DMS114 treated with DMSO at 0.1 percent for 48 hours (cell line): ENCODE measurements at regions not wholly inside any gene's neighbourhood (a gene's known extent, or its start where the extent isn't known, plus 50 kb on each side); places are given as distances from the start of the nearest gene placed in this dataset.
"Not testable (repeated sequence)": the region's sequence is repeated elsewhere in the genome, so short reads cannot be mapped to it uniquely, and the experiment has no call there.

ENCODE experiments used
- DNase-seq: peaks from one replicate; lab custom pipeline; 2025; ENCODE audit not compliant: unreplicated experiment; lab: John Stamatoyannopoulos, UW

DNA sequence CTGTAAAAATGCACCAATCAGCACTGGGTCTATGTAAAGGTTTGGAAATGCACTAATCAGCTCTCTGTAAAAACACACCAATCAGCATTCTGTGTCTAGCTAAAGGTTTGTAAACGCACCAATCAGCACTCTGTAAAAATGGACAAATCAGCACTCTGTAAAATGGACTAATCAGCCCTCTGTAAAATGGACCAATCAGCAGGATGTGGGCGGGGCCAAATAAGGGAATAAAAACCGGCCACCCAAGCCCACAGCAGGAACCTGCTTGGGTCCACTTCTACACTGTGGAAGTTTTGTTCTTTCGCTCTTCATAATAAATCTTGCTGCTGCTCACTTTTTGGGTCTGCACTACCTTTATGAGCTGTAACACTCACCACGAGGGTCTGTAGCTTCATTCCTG, 101.0 kb downstream of the SMC2 start:
- not testable (repeated sequence) for DNase-seq

DNA sequence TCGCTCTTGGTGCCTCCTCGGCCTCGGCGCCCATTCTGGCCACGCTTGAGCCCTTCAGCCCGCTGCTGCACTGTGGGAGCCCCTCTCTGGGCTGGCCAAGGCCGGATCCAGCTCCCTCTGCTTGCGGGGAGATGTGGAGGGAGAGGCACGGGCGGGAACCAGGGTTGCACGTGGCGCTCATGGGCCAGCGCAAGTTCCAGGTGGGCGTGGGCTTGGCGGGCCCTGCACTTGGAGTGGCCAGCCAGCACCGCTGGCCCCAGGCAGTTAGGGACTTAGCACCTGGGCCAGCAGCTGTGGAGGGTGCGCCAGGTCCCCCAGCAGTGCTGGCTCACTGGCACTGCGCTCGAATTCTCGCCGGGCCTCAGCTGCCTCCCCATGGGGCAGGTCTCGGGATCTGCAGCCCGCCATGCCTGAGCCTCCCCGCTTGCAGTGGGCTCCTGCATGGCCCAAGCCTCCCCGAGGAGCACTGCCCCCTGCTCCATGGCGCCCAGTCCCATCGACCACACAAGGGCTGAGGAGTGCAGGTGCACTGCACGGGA, 106.4 kb downstream of the SMC2 start:
- no peak for DNase-seq

DNA sequence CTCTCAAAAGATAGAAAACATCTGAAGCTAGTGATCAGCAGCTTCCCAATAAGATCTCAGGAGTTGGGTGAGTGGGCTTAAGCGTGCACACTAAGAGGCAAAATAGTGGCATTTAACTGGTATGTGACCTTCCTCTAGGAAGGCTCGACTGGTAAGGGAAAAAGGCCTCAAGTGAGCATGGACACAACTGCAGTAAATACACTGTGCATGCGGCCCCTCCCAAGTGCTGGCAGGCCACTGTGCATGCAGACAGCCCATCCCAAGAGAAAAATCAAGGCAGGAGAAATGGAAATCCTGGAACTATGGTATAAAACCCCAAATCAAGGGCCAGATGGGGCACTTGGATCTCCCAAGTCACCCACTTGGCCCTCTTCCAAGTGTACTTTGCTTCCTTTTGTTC, 112.7 kb downstream of the SMC2 start:
- DNase-seq: no peak

DNA sequence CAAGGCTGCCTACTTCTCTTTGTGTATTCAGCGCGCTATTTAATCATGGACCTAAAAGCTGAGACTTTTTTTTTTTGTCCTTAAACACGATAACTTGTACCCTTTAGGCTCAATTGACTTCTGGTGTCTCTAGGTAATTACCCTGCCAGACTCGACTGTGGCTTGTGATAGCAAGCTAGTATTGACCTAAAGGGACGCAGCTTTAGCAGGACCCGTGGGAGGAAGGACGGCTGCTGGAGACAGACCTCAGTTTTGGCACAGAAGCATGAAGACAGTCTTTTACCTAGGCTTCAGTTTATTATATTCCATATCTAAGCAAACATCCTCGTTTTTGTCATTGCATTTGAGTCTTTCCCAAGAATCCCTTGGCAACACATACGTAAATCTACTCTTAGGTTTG, 115.3 kb downstream of the SMC2 start:
- no peak for DNase-seq

DNA sequence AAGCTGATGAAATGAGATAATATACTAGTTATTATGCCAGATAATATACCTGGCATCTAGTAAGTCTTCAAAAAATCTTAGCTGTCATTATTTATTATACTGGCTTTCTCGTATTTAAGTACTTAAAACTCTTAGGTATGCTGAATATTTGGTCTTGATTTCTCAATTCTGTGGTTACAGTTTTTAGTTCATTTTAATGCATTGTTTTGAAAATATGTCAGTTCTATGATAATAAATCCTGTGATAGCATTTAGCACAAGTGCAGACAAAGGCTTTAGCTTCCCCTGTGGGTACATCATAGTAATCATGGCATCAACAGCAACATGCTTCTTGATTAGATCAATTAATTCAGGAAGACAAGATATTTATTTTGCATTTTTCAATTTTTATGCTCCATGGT, 133.0 kb downstream of the SMC2 start:
- no peak for DNase-seq

DNA sequence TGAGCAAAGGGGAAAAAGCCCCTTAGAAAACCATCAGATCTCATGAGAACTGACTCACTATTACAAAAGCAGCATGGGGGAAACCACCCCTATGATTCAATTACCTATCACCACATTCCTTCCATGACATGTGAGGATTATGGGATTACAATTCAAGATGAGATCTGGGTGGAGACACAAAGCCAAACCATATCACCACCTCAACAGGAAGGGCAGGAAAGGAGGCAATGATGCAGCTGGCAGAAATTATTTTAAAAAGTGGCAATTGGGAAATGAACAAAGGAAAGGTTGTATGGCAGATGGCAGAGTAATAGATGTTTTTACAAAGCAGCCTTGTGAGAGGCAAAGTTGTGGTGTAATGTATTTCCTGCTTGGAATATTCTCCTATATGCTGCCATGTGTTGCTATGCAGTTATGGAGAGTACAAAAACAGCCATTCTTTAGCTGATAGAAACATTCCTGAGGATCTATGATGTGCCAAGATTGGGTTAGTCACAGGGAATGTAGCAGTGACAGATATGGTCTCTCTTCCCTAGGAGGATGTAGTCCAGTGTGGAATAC, 138.8 kb downstream of the SMC2 start:
- no peak for DNase-seq

DNA sequence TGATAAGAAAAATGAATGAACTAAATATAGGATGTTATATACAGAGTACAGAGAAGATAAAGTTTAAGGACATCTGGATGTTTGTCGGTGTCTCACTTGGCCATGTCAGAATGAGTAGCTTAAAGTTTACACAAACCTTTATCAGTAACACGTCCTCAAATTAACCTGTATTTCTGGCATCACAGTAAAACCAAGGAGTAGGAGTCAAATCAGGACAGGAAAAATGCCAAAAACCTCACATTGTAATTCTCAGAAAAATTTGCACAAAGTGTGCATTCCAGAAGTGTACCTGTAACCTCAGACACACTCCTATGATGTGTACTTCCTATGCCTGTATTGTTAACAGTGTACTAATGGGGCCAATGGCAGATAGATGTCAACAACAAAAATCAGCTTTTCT, 139.3 kb downstream of the SMC2 start:
- DNase-seq: no peak

DNA sequence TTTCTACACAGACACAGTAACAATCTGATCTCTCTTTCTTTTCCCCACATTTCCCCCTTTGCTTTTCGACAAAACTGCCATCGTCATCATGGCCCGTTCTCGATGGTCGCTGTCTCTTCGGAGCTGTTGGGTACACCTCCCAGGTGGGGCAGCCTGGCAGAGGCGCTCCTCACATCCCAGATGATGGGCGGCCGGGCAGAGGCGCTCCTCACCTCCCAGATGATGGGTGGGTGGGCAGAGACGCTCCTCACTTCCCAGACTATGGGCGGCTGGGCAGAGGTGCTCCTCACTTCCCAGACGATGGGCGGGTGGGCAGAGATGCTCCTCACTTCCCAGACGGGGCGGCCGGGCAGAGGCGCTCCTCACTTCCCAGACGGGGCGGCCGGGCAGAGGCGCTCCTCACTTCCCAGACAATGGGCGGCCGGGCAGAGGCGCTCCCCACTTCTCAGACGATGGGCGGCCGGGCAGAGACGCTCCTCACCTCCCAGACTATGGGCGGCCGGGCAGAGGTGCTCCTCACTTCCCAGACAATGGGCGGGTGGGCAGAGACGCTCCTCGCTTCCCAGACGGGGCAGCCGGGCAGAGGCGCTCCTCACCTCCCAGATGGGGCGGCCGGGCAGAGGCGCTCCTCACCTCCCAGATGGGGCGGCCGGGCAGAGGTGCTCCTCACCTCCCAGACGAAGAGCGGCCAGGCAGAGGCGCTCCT, 140.7 kb downstream of the SMC2 start:
- not testable (repeated sequence) for DNase-seq

DNA sequence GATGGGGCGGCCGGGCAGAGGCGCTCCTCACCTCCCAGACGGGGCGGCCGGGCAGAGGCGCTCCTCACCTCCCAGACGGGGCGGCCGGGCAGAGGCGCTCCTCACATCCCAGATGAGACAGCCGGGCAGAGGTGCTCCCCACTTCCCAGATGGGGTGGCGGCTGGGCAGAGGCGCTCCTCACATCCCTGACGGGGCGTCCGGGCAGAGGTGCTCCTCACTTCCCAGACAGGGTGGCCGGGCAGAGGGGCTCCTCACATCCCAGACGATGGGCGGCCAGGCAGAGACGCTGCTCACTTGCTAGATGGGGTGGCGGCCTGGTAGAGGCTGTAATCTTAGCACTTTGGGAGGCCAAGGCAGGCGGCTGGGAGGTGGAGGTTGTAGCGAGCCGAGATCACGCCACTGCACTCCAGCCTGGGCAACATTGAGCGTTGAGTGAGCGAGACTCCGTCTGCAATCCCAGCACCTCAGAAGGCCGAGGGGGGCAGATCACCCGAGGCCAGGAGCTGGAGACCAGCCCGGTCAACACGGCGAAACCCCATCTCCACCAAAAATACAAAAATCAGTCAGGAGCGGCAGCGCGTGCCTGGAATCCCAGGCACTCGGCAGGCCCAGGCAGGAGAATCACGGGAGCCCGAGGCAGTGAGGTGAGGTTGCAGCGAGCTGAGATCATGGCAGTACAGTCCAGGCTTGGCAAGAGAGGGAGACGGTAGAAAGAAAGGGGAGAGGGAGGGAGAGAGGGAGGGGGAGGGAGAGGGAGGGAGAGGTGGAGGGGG, 141.4 kb downstream of the SMC2 start:
- DNase-seq: not testable (repeated sequence)

DNA sequence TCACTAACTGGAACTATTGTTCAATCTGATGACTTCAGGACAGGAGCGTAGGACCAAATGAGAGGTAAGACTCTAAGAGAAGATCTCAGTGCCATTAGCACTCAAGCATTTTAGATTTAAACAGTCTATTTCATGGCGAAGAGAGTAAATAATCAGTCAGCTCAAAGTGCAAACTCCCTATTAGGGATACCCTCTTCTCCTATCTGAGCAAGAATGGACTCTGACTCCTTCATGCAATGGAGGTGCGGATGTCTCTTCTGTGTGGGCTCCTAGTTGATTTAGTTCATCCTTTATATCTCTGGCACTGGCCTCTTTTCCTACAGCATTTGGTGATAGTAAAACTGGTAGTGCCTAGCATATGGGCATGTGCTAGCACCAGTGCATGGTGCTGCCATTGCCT, 144.6 kb downstream of the SMC2 start:
- no peak for DNase-seq

DNA sequence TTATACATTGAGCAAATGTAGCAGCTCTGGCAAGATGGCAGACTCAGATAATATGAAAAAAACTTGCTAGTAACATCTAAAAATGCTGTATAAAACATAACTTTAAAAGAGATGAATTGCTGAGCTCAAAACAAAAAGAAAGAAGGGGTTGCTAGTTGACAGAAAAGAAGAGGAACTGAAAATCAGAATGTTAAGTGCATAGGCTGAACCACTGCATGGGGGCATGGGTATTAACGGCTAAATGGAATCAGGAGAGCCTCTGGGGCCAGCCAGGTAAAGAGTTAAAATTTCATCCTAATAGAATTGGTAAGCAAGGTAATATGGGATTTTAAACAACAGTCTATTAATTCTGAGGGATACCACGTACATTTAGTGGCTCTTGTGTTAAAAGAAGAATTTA, 146.8 kb downstream of the SMC2 start:
- no peak for DNase-seq

DNA sequence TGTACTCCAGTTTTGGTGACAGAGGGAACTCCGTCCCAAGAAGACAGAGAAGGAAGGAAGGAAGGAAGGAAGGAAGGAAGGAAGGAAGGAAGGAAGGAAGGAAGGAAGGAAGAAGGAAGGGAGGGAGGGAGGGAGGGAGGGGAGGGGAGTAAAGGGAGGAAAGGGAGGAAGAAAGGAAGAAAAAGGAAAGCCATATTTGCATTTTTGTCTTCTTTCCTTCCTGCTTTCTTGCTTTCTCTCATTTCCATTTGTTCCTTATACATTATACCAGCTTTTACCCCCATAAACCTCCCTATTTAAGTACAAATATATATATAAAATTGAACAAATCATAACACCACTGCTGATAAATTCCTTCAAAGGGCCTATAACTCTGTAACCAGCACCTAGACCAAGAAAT, 151.8 kb downstream of the SMC2 start:
- no peak for DNase-seq

DNA sequence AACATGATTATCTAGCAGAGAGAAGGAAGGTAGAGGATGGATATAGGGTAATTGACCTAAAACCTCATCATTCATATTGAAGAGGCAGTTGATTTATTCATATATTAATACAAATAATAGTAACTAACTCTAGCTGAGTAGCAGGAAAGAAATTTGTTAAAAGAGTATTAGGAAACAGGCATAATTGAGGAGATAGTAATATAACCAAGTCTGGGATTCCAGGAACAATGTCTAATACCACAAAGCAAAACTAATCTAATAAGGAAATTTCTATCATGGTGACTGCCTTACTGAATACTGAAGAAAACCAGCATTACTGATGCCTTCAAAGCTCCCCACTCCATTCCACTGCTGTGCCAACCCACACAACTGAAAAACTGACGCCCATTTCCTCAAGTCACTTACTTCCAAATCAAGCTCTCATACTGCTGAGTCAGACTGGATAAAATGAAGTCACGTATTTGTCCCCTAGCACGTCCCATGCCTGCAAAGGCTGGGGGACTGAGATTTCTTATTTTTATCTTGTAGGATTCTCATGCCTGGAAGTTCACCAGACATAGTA, 153.9 kb downstream of the SMC2 start:
- DNase-seq: no peak

DNA sequence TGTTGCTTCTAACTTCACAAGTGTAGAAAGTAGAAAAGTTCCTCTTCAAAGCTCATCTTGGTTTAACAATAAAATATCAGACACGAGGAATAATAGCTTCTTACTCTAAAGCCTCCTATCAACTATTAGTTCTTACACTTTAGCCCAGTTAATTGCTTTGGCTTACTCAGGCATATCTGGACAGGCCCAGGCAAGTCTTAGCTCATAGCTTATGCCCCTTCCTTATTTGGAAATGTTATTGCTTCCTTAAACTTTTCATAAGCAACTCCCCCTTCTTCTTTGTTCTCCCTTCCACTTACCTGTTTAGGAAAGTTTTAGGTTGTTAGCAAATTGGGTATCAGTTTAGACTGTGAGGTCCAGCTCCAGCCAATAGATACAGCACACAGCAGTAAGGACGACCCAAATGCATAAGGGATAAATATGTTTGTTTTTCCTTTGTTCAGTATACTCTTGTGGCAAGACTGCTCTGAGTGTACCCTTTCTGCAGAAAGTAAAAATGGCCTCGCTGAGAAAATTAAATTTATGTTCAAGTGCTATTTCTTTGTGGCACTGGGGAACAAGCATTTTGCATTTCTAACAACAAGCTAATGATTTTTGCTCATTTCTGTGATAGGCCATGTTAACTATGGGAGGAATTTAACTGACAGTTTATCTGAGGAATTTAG, 162.1 kb downstream of the SMC2 start:
- DNase-seq: no peak

DNA sequence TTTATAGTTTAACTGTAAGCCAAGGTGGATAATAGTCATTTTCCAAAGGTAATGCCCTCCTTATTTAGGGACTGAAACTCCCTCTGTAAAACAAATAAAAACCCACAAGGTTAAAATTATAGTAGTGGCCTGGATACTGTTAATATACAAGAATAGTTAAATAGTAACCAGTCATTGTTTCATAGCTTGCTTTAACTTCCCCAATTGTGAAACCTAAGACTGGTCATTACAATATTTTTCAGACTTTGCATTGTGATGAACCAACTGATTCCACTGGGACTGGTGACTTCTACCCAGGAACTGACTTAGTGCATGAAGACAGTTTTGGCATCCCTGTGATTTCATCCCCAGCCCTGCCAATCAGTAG, 162.6 kb downstream of the SMC2 start:
- DNase-seq: no peak

DNA sequence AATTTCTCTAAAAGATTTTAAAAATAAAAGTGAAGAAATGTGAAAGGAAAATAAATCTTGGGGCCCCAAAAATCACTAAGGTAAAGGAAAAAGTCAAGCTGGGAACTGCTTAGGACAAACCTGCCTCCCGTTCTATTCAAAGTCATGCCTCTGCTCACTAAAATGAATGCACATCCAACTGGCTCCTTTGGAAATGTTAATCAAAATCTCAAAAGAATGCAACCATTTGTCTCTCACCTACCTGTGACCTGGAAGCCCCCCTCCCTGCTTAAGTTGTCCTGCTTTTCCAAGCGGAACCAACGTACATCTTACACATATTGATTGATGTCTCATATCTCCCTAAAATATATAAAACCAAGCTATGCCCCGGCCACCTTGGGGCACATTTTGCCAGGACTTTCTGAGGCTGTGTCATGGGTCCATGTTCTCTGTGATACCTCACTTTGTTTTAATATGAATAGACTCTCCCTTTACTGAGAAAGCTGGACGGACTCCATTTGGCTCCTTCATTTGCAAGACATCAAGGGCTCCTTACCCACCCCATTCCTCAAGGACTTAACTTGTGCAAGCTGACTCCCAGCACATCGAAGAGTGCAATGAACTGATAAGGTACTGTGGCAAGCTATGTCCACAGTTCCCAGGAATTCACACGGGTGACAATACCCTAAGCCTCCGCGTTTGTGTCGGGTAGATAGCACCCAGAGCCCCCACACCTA, 164.3 kb downstream of the SMC2 start:
- no peak for DNase-seq

DNA sequence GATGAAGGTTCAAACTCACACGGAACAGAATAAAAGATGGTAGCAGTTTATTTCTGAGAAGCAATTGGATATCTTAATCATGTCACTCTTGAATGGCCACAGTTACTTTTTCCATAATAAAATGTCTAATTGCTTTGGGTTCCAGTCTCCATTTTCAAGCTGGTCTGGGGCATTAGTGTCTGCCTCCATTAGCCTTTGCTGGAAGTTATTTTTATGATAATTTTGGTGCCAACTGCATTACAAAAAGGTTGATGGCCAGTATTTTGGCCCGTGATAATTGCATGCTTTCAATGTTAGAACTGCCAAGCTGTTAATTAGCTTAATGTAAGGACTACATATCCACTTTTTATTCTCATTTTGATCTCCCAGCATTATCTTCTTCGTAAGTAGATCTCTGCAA, 165.9 kb downstream of the SMC2 start:
- DNase-seq: no peak

DNA sequence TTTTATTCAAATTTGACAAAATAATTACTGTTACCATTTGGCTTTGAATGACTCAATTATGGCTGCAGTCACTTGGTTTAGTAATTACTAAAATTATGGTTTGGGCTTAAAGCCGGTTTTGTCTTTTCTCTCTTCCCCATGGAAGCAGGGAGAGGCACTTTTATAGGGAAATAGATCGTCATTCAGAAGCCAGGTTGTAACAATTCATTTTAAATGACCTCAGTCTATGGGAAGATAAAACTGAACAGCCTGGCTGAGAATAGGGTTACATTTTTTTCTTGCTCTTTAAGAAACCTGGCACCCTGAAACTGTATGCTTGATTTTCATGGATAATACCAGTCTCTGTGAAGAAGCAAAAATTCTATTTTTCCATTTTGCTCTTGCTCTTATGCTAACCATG, 169.8 kb downstream of the SMC2 start:
- no peak for DNase-seq

DNA sequence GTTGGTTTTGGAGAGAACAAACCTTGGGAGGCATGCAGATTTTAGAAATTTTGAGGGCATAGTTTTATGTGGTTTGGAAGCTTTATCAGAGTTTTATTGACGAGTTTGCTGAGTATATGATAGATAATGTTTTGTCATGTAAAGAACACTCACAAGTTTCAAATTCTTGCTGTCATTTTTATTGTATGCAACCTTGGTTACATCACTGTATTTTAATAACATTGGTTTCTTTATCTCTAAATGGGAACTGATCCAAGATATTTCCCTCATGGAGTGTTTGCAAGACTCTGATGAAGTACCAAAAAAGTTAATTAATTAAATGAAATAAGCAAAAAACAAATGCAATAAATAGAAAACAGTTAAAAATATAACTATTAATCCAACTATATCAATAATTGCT, 170.3 kb downstream of the SMC2 start:
- no peak for DNase-seq

DNA sequence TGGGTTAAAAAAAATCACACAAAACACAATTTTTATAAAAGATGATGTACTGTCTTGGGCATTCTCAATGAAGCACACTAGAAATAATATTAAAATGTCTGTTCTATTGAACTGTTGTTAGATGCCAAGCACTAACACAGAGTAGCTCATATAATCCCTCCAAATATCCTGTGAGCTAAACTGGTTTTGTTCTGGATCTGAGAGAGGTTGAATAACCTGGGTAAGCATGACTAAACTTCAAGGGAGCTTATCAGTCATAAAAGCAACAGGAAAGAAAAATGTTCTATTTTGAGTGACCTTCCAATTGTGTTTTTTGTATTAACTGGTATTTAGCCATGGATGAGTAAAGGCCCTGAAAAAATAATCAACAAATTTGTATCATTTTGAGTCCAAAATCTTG, 175.3 kb downstream of the SMC2 start:
- no peak for DNase-seq
